Sigmoid colon (tissue), 6 donors: ENCODE measurements at regions not wholly inside any gene's neighbourhood (a gene's known extent, or its start where the extent isn't known, plus 50 kb on each side); places are given as distances from the start of the nearest gene placed in this dataset.
"Not testable (repeated sequence)": the region's sequence is repeated elsewhere in the genome, so short reads cannot be mapped to it uniquely, and the experiment has no call there.

Source experiments
- DNase-seq: peaks from one replicate; pipeline ENCODE4 v3.0.0-alpha.2; 2019
- H3K27ac ChIP-seq, 4 donors: fragments of 200-600 bp; sonication (generic); one replicate each; pipeline ENCODE4 v1.5.1; 2016 to 2019; ENCODE audit warnings: mild to moderate bottlenecking in 1 of 4
- H3K27me3 ChIP-seq, 3 donors: fragments of 200-600 bp; sonication (generic); one replicate each; pipeline ENCODE4 v1.5.1; 2019; ENCODE audit warnings: mild to moderate bottlenecking in 1 of 3
- H3K36me3 ChIP-seq, 4 donors: fragments of 200-600 bp; sonication (generic); one replicate each; pipeline ENCODE4 v1.5.1; 2016 to 2019
- H3K4me1 ChIP-seq, 4 donors: fragments of 200-600 bp; sonication (generic); one replicate each; pipeline ENCODE4 v1.5.1; 2017 to 2019
- H3K4me3 ChIP-seq, 4 donors: fragments of 200-600 bp; sonication (generic); one replicate each; pipeline ENCODE4 v1.5.1; 2017 to 2019; ENCODE audit warnings: mild to moderate bottlenecking in 2 of 4, moderate library complexity in 1 of 4
- H3K9me3 ChIP-seq, 4 donors: fragments of 200-600 bp in 3 of 4; sonication (generic) in 3 of 4; one replicate each; pipeline versions ENCODE4 v1.5.1 to v1.6.1; 2013 to 2019
- CTCF ChIP-seq, 4 experiments: fragments of 450-650 bp in 3 of 4; fragments of 200-600 bp in 1 of 4; IDR thresholded peaks; one replicate each; pipeline ENCODE4 v1.5.1; 2016 to 2019; ENCODE audit warnings: antibody characterized with exemption in 4 of 4, mild to moderate bottlenecking in 3 of 4, moderate library complexity in 2 of 4
- EP300 ChIP-seq, 4 donors: sonication (generic); formaldehyde crosslinking; IDR thresholded peaks; one replicate each; pipeline ENCODE4 v1.6.1; 2017; ENCODE audit warnings: antibody characterized with exemption in 4 of 4
- POLR2A ChIP-seq, 2 donors: fragments of 450-650 bp; IDR thresholded peaks; one replicate each; pipeline ENCODE4 v1.6.1; 2016; ENCODE audit warnings: antibody characterized with exemption in 2 of 2, mild to moderate bottlenecking in 2 of 2, moderate library complexity in 2 of 2
- POLR2AphosphoS5 ChIP-seq, 4 donors: sonication (generic); formaldehyde crosslinking; IDR thresholded peaks; one replicate each; pipeline ENCODE4 v1.6.1; 2017; ENCODE audit warnings: antibody characterized with exemption in 4 of 4
- WGBS, 2 donors: extraction: QIAGEN DNeasy Blood & Tissue Kit; methylation state at CpG; one replicate each; pipeline ENCODE4 v1.1.7; 2013; 5-methylcytosine and 5-hydroxymethylcytosine counted together
- intact Hi-C: fragments of 100-400 bp; cut with DNase I; formaldehyde crosslinking; loops from one replicate; pipeline ENCODE4 v1.15.1; 2023
- donor health status: healthy with polysubstance abuse.
- donor health status: healthy.

DNA sequence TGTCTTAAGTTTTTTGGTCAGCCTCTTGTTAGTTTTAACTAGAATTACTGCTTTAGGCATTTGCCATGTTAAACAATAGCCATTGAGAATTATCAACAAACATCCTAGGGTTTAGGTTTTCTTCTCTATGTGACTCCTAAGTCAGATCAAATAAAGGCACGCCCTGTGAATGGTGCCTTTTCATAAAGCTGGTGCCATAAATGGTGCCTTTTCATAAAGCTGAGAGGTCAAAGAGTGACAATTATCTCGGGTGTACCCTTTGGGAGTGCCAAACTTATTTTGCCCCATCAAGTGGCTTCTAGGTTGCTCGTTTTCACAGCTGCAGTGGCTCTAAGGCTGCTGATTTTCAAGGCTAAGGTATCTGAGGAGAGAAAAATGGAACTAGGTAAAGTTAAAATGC, 391.6 kb downstream of the DMRTA1 start:
- WGBS, 2 donors, result 9 to 39% methylated on average over 3 of the region's 3 CpGs
- no peak overlapping the region for H3K27ac ChIP-seq
- intact Hi-C loops, result no loop called here

GRCh38 chr9:22840641-22841040, 394.0 kb downstream of the DMRTA1 start:
- DNase-seq, result no peak
- peaks cover 0 to 2% (median 0%) of the 10 kb centered on the region in 4 donors for H3K9me3 ChIP-seq
- intact Hi-C loops, result no loop called here
- no peak overlapping the region for H3K4me3 ChIP-seq
- TF ChIP-seq EP300 (IDR thresholded peaks at IDR 0.05), result no peak
- no peak for TF ChIP-seq POLR2AphosphoS5 (IDR thresholded peaks at IDR 0.05)
- TF ChIP-seq CTCF (IDR thresholded peaks at IDR 0.05), result no peak
- no peak for TF ChIP-seq POLR2A (IDR thresholded peaks at IDR 0.05)
- no peaks in the 10 kb centered on the region for H3K4me1 ChIP-seq
- no peak overlapping the region for H3K27ac ChIP-seq
- no peaks in the 10 kb centered on the region for H3K27me3 ChIP-seq
- H3K36me3 ChIP-seq, result no peaks in the 10 kb centered on the region

More for the DNA sequence above, 391.6 kb downstream of the DMRTA1 start:
- no peak overlapping the region for H3K4me3 ChIP-seq
- H3K4me1 ChIP-seq, result no peaks in the 10 kb centered on the region
- no peaks in the 10 kb centered on the region for H3K27me3 ChIP-seq
- no peak for DNase-seq
- TF ChIP-seq EP300 (IDR thresholded peaks at IDR 0.05) (no peak), POLR2AphosphoS5 (IDR thresholded peaks at IDR 0.05) (no peak)
- no peaks in the 10 kb centered on the region for H3K9me3 ChIP-seq
- no peaks in the 10 kb centered on the region for H3K36me3 ChIP-seq

- H3K9me3 ChIP-seq, result peaks cover 0 to 11% (median 2%) of the 10 kb centered on the region in 4 donors
- DNase-seq, H3K4me3 ChIP-seq, H3K27me3 ChIP-seq, H3K27ac ChIP-seq, H3K36me3 ChIP-seq, H3K4me1 ChIP-seq, intact Hi-C loops: not testable (repeated sequence)
- WGBS, 2 donors, result 91 to 94% methylated on average over 1 of the region's 1 CpG
These were observed 398.6 kb downstream of the DMRTA1 start for GRCh38 chr9:22845243-22845642.

DNA sequence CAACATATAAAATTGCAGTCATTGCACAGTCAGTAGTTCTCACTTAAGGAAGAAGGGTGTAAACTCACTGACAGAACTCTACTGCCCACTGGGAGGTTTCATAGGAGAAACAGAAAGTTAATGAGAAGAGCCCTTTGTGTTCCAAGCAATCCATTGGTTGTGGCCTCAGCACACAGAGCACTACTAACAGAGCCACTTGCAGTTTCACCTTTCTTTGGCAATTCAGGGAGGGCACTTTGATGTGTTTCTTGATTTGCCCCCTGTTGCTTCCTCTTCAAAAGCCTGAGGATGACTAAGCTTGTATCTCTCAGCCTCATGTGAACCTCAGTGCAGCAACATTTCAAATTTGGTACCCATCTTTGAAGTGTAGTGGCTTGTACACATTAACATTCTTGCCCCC, 409.4 kb downstream of the DMRTA1 start:
- intact Hi-C loops, result no loop called here
- H3K36me3 ChIP-seq, result no peaks in the 10 kb centered on the region
- no peak for DNase-seq
- H3K4me3 ChIP-seq, result no peak overlapping the region
- H3K9me3 ChIP-seq, result no peaks in the 10 kb centered on the region
- H3K27me3 ChIP-seq, result no peaks in the 10 kb centered on the region
- no peak overlapping the region for H3K27ac ChIP-seq
- no peaks in the 10 kb centered on the region for H3K4me1 ChIP-seq
- TF ChIP-seq POLR2A (IDR thresholded peaks at IDR 0.05), result no peak
- no peak for TF ChIP-seq CTCF (IDR thresholded peaks at IDR 0.05)
- TF ChIP-seq EP300 (IDR thresholded peaks at IDR 0.05), result no peak
- TF ChIP-seq POLR2AphosphoS5 (IDR thresholded peaks at IDR 0.05), result no peak

DNA sequence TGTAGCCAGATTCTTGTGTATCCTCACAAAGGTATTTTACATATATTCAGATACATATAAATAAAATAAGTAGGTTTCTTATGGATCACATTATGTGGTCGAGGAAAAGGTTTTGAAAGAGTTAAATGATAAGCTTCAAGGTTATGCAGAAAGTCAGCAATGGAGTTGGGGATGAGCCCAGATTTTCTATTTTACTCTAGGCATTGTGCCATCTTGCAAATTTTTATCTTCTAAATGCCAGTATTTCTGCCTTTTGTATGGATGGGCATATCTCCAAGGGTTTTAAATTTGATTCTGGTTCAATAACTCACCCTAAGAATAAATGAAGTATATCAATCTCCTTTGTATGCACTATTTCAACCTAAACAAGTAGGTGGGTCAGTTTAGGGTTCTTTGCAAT, 410.7 kb downstream of the DMRTA1 start:
- H3K27me3 ChIP-seq, result no peaks in the 10 kb centered on the region

More for the DNA sequence above, 410.7 kb downstream of the DMRTA1 start:
- Histone ChIP-seq H3K4me3 (no peak overlapping the region), H3K4me1 (no peaks in the 10 kb centered on the region), H3K36me3 (no peaks in the 10 kb centered on the region), H3K27ac (no peak overlapping the region), H3K9me3 (no peaks in the 10 kb centered on the region)
- DNase-seq, result no peak
- TF ChIP-seq CTCF (IDR thresholded peaks at IDR 0.05) (no peak), POLR2A (IDR thresholded peaks at IDR 0.05) (no peak), EP300 (IDR thresholded peaks at IDR 0.05) (no peak), POLR2AphosphoS5 (IDR thresholded peaks at IDR 0.05) (no peak)
- WGBS, 2 donors, result 79 to 80% methylated on average over 1 of the region's 1 CpG
- intact Hi-C loops, result no loop called here
